Kasumi-1 (cell line): ENCODE measurements at regions not wholly inside any gene's neighbourhood (a gene's known extent, or its start where the extent isn't known, plus 50 kb on each side); places are given as distances from the start of the nearest gene placed in this dataset.

ENCODE experiments used
- DNase-seq, 2 experiments: peaks; one replicate each; lab custom pipeline; 2025; lab: John Stamatoyannopoulos, UW

DNA sequence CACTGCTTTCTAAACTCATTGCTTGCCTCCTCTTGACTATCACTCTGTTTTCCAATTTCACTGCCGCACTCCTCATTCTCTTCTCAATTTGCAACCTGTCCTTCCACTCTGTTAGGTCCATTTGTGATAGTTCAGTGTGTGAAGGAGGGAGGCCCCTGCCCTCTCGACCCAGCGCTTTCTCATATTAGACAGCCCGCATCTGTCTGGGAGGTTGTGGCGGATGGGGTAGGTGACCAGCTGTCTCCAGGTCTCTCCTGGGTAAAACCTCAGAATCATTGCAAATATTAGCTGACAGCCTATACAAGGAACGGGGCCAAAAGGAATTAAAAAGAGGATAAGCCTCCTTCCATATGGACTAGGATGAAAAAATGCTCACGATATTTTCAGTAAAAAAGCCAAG is 358.3 kb downstream of the SHQ1 start:
- DNase-seq, result no peak

DNA sequence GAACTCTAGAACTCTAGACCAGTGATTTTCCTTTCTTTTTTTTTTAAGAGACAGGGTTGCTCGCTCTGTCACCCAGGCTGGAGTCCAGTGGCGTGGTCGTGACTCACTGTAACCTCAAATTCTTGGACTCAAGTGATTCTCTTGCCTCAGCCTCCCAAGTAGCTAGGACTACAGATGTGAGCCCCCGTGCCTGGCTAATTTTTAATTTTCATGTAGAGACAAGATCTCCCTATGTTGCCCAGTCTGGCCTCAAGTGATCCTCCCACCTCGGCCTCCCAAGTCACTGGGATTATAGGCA is 359.6 kb downstream of the SHQ1 start:
- DNase-seq, result no peak

DNA sequence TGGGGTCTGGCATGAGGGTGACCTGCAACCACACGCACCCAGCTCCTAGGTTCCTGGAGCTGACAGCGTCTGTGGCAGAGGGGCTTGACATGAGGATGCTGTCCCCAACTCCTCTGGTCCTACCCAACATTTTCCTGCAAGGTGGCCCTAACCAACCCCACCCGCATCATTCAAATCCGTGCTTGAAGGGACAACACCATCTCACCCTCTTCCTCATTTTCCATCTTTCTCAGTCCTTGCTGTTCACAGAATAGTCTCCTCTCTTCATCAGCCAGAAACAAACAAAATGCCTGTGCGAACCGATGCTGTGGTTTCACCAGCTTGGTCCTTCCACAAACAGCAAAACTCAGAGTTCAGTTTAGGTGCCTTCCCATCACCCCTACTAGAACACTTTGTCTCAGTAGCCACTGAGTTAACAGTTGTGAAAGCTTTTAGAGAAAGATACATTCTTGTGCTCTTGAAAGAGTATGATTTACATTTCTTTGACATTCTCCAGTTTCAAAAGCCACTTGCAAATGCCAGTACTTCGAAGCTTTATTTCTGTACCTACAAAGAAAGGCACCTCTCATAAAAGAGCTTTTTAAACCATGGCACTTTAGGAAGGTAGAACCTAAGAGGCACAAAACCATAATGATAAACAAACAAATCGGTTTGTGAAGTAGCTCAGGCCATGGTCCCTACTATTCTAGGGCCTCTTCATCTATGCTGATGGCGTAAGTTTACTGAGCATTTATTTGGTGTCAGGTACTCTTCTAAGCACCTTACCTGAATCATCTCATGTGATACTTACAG is 360.1 kb downstream of the SHQ1 start:
- DNase-seq, result no peak

DNA sequence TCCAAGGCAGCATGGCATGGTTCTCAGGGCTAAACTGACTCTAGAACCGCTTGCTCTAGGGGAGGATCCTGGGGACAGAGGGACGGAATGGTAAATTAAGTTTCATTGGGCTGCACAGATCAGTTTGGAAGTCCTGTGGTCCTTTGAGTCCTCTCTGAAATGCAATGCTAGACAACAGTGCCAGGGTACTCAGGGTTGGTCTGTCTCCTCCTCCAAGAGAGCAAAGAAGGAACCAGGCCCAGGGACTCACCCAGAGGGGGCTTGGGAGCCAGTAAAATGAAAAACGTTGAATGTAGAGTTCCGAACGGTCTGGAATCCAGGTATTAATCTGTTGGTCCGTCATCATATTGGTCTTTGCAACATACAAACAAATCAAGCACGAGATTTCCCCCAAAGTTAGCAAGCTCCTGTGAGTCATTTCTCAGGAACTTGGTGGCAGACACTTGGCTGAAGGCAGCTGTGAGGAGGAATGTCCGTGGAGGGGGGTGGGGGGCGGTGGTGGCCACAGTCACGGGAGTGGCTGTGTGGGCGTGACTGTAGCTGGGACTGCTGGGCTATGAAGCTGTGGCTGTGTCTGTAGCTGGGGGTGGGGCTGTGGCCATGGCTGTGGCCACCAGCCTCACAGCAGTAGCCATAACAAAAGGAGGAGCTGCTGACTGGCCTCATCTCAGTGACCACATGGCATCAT is 361.0 kb downstream of the SHQ1 start:
- DNase-seq, result no peak

DNA sequence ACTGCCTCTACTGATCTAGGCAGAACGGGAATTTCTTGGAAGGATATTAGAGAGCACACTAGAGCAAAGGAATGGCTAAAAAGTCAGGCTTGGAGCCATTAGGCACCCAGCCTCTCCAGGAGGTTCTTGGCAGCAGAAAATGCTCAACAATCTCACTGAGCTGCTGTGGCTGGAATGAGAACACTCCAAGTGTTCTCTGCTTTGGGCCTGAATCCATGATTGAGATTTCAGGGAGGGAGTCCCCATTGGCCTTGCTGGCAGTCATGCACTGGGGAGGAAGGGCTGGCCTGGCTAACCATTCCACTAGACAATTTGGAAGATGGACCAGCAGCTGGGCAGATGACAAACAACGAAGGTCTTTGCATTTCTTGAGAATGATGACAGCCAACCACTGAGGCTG is 362.6 kb downstream of the SHQ1 start:
- DNase-seq, result no peak

DNA sequence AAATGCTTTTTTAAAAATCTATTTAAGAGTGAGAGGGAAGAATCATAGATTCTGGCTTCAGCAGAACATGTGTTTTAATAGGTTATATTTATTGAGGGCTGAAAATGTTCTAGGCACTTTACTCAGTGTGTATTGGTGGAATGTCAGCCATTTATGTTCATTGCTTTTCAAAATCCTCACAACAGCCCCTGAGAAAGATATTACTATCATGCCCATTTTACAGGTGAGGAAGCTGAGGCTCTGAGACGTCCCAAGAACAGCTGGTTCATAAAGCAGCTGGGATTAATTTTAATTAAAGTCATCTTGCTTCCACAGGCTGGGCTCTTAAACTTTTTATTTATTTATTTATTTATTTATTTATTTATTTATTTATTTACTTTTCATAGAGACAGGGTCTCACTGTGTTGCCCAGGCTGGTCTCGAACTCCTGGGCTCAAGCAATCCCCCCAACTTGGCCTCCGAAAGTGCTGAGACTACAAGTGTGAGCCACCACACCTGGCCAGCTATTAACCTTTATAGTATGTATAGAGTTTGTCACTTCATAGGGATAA is 364.6 kb downstream of the SHQ1 start:
- DNase-seq, result no peak

DNA sequence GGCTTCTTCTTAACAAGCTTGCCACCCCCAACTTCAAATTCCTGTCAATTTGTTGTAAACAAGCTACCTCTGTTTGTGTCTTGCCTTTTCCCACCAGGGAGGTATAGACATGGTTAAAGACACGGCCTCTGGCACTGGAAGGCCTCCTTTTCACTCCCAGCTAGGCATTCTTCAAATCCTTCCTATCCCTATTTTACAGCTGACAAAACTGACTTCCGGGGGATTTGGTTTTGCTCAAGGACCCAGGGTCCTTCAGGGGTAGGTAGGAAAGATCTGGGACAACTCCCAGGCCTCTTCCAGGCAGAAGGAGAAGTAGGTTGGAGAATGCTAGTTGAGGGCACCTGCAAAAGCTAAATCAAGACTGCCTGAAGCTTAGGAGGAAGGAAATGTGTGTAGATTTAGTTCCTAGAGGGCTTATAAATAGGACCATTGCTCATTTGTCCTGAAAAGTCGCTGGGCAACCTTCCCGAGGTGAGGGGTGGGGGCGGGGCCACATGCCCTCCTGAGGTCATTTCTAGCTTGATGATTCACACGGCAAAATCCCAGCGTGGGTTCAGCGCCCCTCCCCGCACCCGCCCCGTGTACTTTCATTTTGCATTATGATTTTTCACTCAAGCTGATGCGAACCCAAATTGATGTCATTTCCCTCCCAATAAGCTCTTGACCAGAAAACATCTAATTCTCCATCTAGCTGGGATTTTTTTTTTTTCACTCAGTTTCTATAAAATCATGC is 365.5 kb downstream of the SHQ1 start:
- DNase-seq, result peak; percentile 27 to 32

DNA sequence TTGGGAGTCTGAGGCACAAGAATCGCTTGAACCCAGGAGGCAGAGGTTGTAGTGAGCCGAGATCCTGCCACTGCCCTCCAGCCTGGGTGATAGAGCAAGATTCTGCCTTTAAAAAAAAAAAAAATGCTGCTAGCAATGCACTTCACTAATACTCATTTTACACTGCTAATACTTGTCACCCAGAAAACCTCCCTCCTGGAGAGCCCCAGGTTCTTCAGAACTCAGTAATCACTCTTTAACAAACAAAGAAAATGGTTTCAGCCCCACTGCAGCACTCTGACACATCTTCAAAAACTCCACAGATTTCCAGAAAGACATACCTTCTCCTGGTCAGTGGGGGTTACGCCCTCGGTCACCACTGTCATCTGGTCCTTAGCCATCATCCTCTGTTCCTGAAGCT is 366.7 kb downstream of the SHQ1 start:
- DNase-seq, result no peak

DNA sequence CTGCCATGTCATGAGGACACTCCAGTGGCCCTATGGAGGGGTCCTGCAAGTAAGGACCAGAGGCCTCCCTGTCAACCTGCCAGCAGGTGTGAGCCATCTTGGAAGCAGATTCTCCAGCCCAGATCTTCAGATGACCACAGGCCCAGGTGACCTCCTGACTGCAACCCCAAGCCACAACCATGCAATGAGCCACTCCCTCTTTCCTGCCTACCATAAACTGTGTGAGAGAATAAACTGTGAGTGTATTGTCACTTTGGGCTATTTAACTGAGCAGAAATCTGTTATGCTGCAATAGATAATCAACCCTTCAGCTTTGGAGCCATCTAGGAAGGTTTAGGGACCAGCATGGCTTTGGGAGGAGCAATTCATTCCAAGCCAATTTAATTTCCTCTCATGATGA is 367.9 kb downstream of the SHQ1 start:
- no peak for DNase-seq

DNA sequence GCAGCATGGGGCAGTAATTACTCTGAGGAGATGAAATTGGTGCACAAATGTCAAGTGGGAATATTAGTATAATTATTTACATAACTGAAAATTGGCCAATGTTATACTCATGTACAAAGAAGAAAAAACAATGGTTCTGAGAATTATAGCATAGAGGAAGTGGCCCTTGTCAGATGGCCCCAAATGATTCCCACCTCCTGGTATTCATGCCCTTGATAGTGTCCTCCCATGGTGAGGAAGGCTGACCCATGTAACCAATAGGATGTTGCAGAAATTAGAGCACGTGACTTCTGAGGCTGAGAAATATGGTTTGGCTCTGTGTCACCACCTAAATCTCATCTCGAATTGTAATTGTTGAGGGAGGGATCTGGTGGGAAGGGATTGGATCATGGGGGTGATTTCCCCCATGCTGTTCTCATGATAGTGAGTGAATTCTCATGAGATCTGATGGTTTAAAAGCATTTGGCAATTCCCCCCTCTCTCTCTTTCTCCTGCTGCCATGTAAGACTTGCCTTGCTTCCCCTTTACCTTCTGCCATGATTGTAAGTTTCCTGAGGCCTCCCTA is 368.5 kb downstream of the SHQ1 start:
- no peak for DNase-seq

DNA sequence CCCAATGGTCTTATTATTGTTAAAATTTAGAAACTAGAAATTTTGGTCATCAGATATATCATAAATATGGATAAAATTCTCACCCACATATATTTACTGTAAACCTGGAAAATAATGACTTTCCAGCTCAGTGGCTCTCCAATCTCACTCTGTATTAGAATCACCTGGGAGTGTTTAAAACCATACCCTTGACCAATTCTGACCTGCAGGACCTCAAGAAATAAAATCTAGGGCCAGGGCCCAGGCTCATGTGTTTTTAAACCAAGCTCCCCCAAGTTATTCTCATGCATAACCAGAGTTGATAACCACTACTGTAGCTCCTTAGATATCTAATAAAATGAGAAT is 372.1 kb downstream of the SHQ1 start:
- DNase-seq, result no peak

DNA sequence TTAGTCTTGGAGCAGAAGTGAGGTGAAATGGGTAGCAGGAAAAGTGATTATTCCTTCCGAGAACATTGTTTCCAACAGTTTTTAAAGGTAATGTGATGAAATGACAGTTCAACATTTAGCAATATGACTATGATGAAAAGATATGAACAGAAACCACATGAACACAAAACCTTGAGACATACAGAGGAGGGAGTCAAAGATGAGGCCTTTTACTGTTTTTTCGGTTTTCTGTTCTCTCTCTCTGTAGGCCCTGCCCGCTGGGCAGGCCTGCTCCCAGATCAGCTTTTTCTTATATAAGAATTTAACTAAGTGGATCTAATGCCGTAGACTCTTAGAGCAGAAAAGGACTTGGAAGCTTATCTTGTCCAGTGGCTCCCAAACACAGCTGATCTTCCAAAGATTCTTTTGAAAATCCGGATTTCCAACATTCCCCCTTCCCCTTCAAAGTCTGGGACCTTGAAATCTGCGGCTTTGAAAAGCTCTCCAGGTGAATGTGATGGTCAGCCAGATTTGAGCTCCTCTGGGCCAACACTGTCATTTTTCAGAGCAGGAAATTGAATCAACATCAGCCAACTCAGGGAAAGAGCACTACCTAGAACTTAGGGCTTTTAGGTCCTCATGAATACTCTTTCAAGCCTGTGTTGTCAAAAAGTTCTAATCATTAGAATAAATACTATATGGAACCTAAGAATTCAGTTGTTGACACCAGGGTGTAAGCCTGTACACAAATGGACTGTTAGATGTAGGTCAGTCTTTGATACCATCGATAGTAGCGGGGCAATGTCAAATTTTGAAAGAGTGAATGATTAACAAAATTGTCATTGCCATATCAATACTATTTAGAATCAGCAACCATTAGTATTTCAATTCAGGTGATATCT is 372.7 kb downstream of the SHQ1 start:
- no peak for DNase-seq

DNA sequence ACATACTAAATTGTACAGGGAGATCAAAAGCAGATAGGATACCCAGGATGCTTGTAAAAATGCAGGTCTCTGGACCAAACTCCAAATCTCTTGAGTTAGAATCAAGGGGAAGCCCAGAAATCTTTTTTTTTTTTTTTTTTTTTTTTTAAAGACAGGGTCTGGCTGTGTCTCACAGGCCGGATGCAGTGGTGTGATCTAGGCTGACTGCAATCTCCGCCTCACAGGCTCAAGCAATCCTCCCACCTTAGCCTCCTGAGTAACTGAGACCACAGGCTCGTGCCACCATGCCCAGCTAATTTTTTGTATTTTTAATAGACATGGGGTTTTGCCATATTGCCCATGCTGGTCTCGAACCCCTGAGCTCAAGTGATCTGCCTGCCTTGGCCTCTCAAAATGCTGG is 373.5 kb downstream of the SHQ1 start:
- DNase-seq, result no peak

DNA sequence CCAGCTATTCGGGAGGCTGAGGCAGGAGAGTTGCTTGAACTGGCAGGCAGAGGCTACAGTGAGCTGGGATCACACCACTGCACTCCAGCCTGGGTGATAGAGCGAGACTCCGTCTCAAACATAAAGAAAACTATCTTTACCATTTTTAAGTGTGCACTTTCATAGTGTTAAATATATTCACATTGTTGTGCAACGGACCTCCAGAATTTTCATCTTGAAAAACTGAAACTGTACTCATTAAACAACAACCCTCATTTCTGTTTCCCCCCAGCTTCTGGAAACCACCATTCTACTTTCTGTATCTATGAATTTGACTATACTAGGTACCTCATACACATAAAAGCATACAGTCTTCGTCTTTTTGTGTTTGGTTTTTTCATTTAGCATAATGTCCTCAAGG is 375.1 kb downstream of the SHQ1 start:
- no peak for DNase-seq

DNA sequence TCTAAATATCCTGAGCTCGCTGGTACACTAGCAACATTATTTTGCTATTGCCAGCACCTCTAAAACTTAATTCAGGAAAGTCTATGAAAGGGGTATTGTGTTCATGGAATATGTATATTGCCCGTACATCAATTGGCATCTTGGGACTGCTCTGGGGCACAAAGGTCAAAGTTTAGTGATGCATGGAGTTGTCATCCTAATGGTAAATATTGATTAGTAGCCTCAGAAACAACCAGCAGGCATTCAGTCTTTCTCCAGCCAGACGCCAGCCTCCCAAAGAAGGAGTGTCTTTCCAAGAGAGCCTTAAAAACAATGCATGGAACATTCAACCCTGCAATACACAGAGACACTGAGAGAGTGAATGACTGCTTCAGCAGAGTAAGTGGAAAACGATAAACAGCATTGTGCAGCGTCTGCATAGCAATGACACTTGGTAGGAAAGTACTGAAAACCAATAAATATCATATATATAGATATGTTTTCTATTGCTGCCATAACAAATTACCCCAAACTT is 377.3 kb downstream of the SHQ1 start:
- DNase-seq, result no peak

DNA sequence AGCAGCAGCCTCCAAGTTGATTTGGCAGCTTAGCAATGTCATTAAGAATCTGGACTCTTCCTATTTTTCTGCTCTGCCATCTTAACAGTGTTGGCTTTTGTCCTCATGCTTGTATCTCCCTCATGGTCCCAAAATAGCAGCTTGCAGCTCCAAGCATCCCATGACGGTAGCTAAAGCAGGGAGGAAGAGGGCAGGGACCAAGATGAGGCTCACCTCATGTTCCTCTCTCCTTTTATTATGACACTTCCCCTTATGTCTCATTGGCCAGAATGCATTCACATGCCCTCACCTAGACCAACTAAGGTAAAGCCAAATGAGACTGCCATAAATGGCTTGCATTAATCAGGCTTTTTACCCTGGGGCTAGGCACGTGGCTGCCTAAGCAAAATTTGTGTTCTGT is 382.4 kb downstream of the SHQ1 start:
- DNase-seq, result no peak

DNA sequence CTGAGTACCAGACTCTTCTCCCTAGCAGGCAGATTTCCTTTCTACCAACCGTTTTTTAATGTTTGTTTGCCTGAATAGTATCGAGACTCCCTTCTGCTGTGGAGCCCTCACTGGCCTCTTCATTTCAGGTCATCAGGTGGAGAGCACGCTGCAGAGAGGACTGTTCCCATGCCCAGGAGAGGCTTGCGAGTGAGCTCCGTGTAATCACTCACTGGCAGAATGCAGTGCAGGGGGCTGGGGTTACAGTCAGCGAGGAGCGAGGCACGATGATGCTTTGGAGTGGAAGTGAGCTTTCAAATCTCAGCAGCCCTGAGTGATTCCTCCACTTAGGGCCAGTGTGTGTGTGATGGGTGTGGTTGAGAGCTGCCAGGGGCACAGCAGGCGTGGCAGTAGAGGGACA is 385.2 kb downstream of the SHQ1 start:
- no peak for DNase-seq

DNA sequence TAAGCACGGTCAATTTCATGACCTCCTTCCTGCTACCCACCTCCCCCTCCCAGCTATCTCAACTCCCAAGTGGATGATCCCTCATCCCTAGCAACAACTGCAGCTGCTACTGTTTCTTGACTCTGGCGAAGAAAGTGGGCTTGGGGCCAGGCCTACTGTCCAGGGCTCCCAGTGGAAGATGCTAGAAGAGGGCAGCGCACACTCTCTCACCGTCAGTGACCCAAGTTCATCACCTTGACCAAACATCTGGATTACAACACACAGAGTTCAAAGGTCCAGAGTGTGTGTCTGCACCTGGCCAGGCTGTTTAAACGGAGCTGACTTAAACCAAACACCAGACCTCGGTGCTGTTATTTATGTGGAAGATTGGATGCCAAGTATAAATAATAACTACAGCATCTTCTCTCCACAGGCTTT is 385.6 kb downstream of the SHQ1 start:
- DNase-seq, result no peak

DNA sequence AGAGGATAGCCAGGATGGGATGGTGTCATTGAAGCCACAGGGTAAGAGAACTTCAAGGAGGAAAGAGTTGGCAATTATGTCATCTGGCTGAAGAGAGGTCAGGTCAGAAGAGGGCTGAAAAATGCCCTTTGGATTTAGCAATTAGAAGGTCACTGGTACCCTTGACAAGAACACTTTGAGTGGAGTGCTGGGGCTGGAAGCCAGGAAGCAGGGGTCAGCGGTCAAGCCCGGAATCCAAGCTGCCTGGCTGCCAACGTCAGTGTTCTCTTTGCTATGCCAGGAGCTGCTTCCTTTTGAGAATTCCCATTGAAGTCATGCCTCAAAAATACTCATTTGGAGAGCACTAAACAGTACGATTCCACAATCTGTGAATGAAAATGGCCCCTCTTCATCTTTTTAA is 386.5 kb downstream of the SHQ1 start:
- no peak for DNase-seq

DNA sequence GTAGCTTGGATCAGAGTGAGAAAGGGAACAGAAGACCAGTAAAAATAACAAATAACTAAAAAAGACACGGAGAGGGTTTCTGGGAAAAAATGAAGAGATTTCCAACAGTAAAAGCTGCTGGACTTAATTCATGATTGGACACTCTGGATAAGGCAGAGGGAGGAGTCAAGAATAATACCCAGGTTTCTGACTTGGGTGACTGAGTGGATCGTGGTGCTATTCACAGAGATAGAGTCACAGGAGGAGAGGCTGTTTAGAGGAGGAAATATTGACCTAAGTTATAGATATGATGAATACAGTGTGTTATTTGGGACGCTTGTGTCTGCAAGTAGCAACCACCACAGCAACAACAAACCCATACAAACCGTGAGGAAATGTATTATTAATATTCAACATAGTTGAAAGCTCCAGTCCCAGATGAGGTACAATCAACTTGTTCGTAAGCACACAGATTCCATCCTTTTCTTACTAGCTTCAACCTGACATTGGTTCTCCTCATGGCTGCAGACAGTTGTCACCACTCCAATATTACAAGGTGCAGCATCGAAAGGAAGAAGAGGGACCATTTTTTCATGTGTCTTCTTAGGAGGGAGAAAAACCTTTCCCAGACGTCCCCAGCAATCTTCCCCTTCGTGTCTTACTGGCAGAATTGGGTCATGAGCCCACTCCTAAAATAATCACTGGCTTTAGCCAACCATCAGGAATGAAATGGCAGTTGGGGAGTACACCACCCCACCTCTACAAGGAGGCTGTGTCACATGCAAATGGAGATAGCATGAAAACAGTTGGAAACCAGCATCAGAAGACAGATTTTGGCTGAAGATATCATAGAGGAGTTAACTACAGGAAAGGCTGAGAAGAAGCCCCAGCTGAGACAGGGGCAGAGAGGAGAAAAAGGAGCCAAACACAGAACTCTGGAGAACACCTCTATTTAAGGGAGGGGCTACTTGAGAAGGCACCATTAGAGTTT is 387.8 kb downstream of the SHQ1 start:
- no peak for DNase-seq
